SK-N-SH (cell line): ENCODE measurements at regions not wholly inside any gene's neighbourhood (a gene's known extent, or its start where the extent isn't known, plus 50 kb on each side); places are given as distances from the start of the nearest gene placed in this dataset.

Source experiments
- CTCF ChIA-PET: fragments of 300-600, 350-600 bp; formaldehyde crosslinking; extraction: SDS; loops from one replicate; lab custom pipeline; 2021; lab: Yijun Ruan, JAX
- POLR2A ChIA-PET: fragments of 350-600 bp; sonication (Branson Sonifier 250); formaldehyde crosslinking; extraction: SDS; loops from one replicate; lab custom pipeline; 2020; ENCODE audit warnings: antibody characterized with exemption, inconsistent platforms; lab: Yijun Ruan, JAX
- DNase-seq: peaks from one replicate; pipeline ENCODE4 v3.0.0; 2012
- H2AFZ ChIP-seq: fragments of 200-600 bp; sonication (generic); 2 replicates; pipeline ENCODE4 v1.8.1; 2016; ENCODE audit warnings: antibody characterized with exemption, mild to moderate bottlenecking, low read depth
- H3F3A ChIP-seq: fragments of 200-600 bp; sonication (generic); replicated peaks from 2 replicates; pipeline ENCODE3; 2016; ENCODE audit warnings: antibody characterized with exemption, mild to moderate bottlenecking; ENCODE audit not compliant: insufficient read depth
- H3K27ac ChIP-seq, 2 experiments: fragments of 200-500 bp in 1 of 2; fragments of 200-600 bp in 1 of 2; sonication (Bioruptor generic) in 1 of 2; sonication (generic), shearing (Covaris generic) in 1 of 2; 2 replicates each; pipeline versions ENCODE4 v1.5.1 to v1.6.1; 2014 to 2016; ENCODE audit warnings: low read depth in 2 of 2, inconsistent platforms in 1 of 2, low read length in 1 of 2, mild to moderate bottlenecking in 1 of 2, mixed read lengths in 1 of 2
- H3K27me3 ChIP-seq: fragments of 200-600 bp; sonication (generic), shearing (Covaris generic); 2 replicates; pipeline ENCODE4 v1.6.1; 2016; ENCODE audit warnings: mixed run types; ENCODE audit not compliant: insufficient read depth
- H3K36me3 ChIP-seq, 2 experiments: fragments of 200-500 bp in 1 of 2; fragments of 200-600 bp in 1 of 2; sonication (Bioruptor generic) in 1 of 2; sonication (generic) in 1 of 2; replicated peaks in 1 of 2; 2 replicates each; pipeline versions ENCODE3 to v1.5.1; 2014 to 2016; ENCODE audit warnings: low read length in 1 of 2, mild to moderate bottlenecking in 1 of 2; ENCODE audit not compliant: insufficient read depth in 2 of 2, control insufficient read depth in 1 of 2
- H3K4me1 ChIP-seq, 2 experiments: fragments of 200-500 bp in 1 of 2; fragments of 200-600 bp in 1 of 2; sonication (Bioruptor generic) in 1 of 2; sonication (generic), shearing (Covaris generic) in 1 of 2; 2 replicates each; pipeline versions ENCODE4 v1.5.1 to v1.6.1; 2014 to 2016; ENCODE audit warnings: low read depth in 1 of 2, low read length in 1 of 2, mixed run types in 1 of 2; ENCODE audit not compliant: insufficient read depth in 2 of 2, control insufficient read depth in 1 of 2
- H3K4me2 ChIP-seq: fragments of 200-600 bp; sonication (generic), shearing (Covaris generic); 2 replicates; pipeline ENCODE4 v1.6.1; 2017; ENCODE audit warnings: mixed run types
- H3K4me3 ChIP-seq, 2 experiments: fragments of 200-500 bp in 1 of 2; fragments of 200-600 bp in 1 of 2; sonication (Bioruptor generic) in 1 of 2; sonication (generic), shearing (Covaris generic) in 1 of 2; 2 replicates each; pipeline versions ENCODE4 v1.5.1 to v1.8.1; 2014 to 2016; ENCODE audit warnings: low read depth in 2 of 2, inconsistent platforms in 1 of 2, low read length in 1 of 2, mild to moderate bottlenecking in 1 of 2, mixed read lengths in 1 of 2, moderate library complexity in 1 of 2
- H3K79me2 ChIP-seq: fragments of 200-600 bp; sonication (generic); 2 replicates; pipeline ENCODE4 v1.8.1; 2017; ENCODE audit warnings: mild to moderate bottlenecking; ENCODE audit not compliant: insufficient read depth
- H3K9ac ChIP-seq: fragments of 200-600 bp; sonication (generic); 2 replicates; pipeline ENCODE4 v1.6.1; 2017; ENCODE audit warnings: mixed run types
- H3K9me2 ChIP-seq: fragments of 200-600 bp; sonication (generic); 2 replicates; pipeline ENCODE4 v1.6.1; 2017; ENCODE audit warnings: mixed run types
- H3K9me3 ChIP-seq: fragments of 200-600 bp; sonication (generic); 2 replicates; pipeline ENCODE4 v1.6.1; 2017; ENCODE audit warnings: mixed run types, mild to moderate bottlenecking, moderate library complexity
- H4K20me1 ChIP-seq: fragments of 200-600 bp; sonication (generic); 2 replicates; pipeline ENCODE4 v1.6.1; 2017; ENCODE audit warnings: mild to moderate bottlenecking, mixed run types; ENCODE audit not compliant: insufficient read depth
- CTCF ChIP-seq: fragments of 200-600 bp; sonication (generic); IDR thresholded peaks from 2 replicates; pipeline ENCODE4 v1.6.1; 2017; ENCODE audit warnings: antibody characterized with exemption, mild to moderate bottlenecking, moderate library complexity
- MAX ChIP-seq: IDR thresholded peaks from 2 replicates; pipeline ENCODE4 v1.4.0; 2012; ENCODE audit warnings: low read depth
- NRF1 ChIP-seq: IDR thresholded peaks from 2 replicates; pipeline ENCODE4 v1.6.1; 2012; ENCODE audit warnings: low read depth, mild to moderate bottlenecking, low read length
- PBX3 ChIP-seq: IDR thresholded peaks from 2 replicates; pipeline ENCODE4; 2012
- REST ChIP-seq: IDR thresholded peaks from 2 replicates; pipeline ENCODE4 v1.6.1; 2012; ENCODE audit warnings: mild to moderate bottlenecking, low read depth, low read length, moderate library complexity
- SMC3 ChIP-seq: IDR thresholded peaks from 2 replicates; pipeline ENCODE4 v1.6.1; 2012; ENCODE audit warnings: low read depth, low read length, improper control_type of control experiment
- TCF12 ChIP-seq: IDR thresholded peaks from 2 replicates; pipeline ENCODE4 v1.4.0; 2012
- TEAD4 ChIP-seq: IDR thresholded peaks from 2 replicates; pipeline ENCODE4 v1.4.0; 2012; ENCODE audit warnings: mild to moderate bottlenecking, borderline replicate concordance; ENCODE audit not compliant: insufficient read depth
- YY1 ChIP-seq: IDR thresholded peaks from 2 replicates; pipeline ENCODE4 v1.4.0; 2012; ENCODE audit warnings: low read depth, mild to moderate bottlenecking

GRCh38 chr4:114087596-114088230 lies 108.3 kb upstream of the ARSJ start (continued):
- TF ChIP-seq REST (no peak), TEAD4 (peak; percentile 77; the same call in 1 of the 2 replicates), YY1 (peak; percentile 31; the same call in 1 of the 2 replicates), NRF1 (no peak), CTCF (no peak), SMC3 (no peak), TCF12 (peak; percentile 87), PBX3 (no peak)
- TF ChIP-seq, all 33 proteins: peak for 10

- Histone ChIP-seq H3K4me3 (no peak overlapping the region), H4K20me1 (no peaks in the 10 kb centered on the region)
- TF ChIP-seq MAX, result no peak
- TF ChIP-seq, all 33 proteins: peak for 0
- no peaks in the 10 kb centered on the region for H3K27me3 ChIP-seq
- peak overlapping the region; percentile 34; the same call in 1 of the 2 replicates for H3K9ac ChIP-seq
- H3K36me3 ChIP-seq, result no peaks in the 10 kb centered on the region
- H2AFZ ChIP-seq, result no peak overlapping the region
- peak overlapping the region in 1 of 2 experiments; percentile 88; a peak in 2 of 4 replicates for H3K27ac ChIP-seq
- H3K9me2 ChIP-seq, result no peaks in the 10 kb centered on the region
- ChIA-PET POLR2A (no interaction called here), CTCF (no interaction called here)
- no peaks in the 10 kb centered on the region for H3K79me2 ChIP-seq
- peaks cover 7% of the 10 kb centered on the region; the same call in 1 of the 2 replicates for H3K9me3 ChIP-seq
- peaks cover 28% of the 10 kb centered on the region for H3F3A ChIP-seq
- H3K4me1 ChIP-seq, result peaks cover 0 to 35% of the 10 kb centered on the region in 2 experiments
- no peak overlapping the region for H3K4me2 ChIP-seq
- DNase-seq, result no peak
Measured at GRCh38 chr4:114088481-114088880, 109.0 kb upstream of the ARSJ start.
